ENCODE measurements at regions not wholly inside any gene's neighbourhood (a gene's known extent, or its start where the extent isn't known, plus 50 kb on each side); places are given as distances from the start of the nearest gene placed in this dataset.

GRCh38 chr4:92112805-92113204 lies 191.0 kb upstream of the GRID2 start:
- DNase-seq = no peak

- no peak for DNase-seq
These were observed 182.8 kb upstream of the GRID2 start for GRCh38 chr4:92120810-92121498.

- DNase-seq = no peak
These were observed 180.9 kb upstream of the GRID2 start for GRCh38 chr4:92122911-92123310.

GRCh38 chr4:92128676-92129075 lies 175.1 kb upstream of the GRID2 start:
- no peak for DNase-seq

- DNase-seq = no peak
These were observed 174.3 kb upstream of the GRID2 start for GRCh38 chr4:92129408-92129994.

GRCh38 chr4:92136434-92136833 lies 167.3 kb upstream of the GRID2 start:
- DNase-seq = no peak

GRCh38 chr4:92163348-92163747 lies 140.4 kb upstream of the GRID2 start:
- DNase-seq = peak in 3 of 4 experiments; percentile 2 to 7 (median 6)

GRCh38 chr4:92170340-92170739 lies 133.4 kb upstream of the GRID2 start:
- no peak for DNase-seq

GRCh38 chr4:92172203-92172602 lies 131.6 kb upstream of the GRID2 start:
- DNase-seq = no peak

GRCh38 chr4:92175250-92175649 lies 128.5 kb upstream of the GRID2 start:
- DNase-seq = no peak

GRCh38 chr4:92182006-92182735 lies 121.6 kb upstream of the GRID2 start:
- no peak for DNase-seq

GRCh38 chr4:92182736-92183407 lies 120.9 kb upstream of the GRID2 start:
- no peak for DNase-seq

- DNase-seq = no peak
These were observed 119.9 kb upstream of the GRID2 start for GRCh38 chr4:92183825-92184224.

- no peak for DNase-seq
These were observed 119.2 kb upstream of the GRID2 start for GRCh38 chr4:92184566-92184965.

GRCh38 chr4:92186239-92186638 lies 117.5 kb upstream of the GRID2 start:
- DNase-seq = no peak

- no peak for DNase-seq
These were observed 114.6 kb upstream of the GRID2 start for GRCh38 chr4:92189146-92189545.

- no peak for DNase-seq
These were observed 105.1 kb upstream of the GRID2 start for GRCh38 chr4:92198711-92199110.

- DNase-seq = no peak
These were observed 104.6 kb upstream of the GRID2 start for GRCh38 chr4:92199135-92199534.

- DNase-seq = no peak
These were observed 92.9 kb upstream of the GRID2 start for GRCh38 chr4:92210906-92211305.

GRCh38 chr4:92215476-92215875 lies 88.3 kb upstream of the GRID2 start:
- DNase-seq = no peak

GRCh38 chr4:92231511-92231910 lies 72.3 kb upstream of the GRID2 start:
- DNase-seq = no peak

- no peak for DNase-seq
These were observed 71.2 kb upstream of the GRID2 start for GRCh38 chr4:92232566-92232965.

GRCh38 chr4:92234393-92235176 lies 69.2 kb upstream of the GRID2 start:
- no peak for DNase-seq
